ENCODE measurements at regions not wholly inside any gene's neighbourhood (a gene's known extent, or its start where the extent isn't known, plus 50 kb on each side); places are given as distances from the start of the nearest gene placed in this dataset.
A peak's percentile ranks its signal among the peaks of the same experiment; 100 is the strongest.

DNA sequence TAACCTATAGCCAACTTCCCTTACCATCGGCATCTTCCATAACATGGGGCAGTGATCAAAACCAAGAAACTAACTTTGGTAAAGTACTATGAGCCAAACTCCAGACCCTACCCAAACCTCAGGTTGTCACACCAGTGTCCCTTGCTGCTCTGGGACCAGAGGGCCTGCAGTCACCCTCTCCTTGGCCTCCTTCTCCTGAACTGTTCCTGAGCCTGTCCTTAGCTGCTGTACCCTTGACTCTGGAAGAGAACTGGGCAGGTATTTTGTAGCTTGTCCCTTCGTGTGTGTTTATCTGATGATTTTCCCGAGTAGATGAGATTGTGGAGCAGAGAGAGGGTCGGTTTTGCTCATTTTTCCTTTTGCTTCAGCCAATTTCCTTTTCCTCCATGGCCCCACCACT lies 240.4 kb downstream of the SYK start:
- TF ChIP-seq POLR2AphosphoS5 (IDR thresholded peaks at IDR 0.05), result no peak
- TF ChIP-seq, protein P1, sequence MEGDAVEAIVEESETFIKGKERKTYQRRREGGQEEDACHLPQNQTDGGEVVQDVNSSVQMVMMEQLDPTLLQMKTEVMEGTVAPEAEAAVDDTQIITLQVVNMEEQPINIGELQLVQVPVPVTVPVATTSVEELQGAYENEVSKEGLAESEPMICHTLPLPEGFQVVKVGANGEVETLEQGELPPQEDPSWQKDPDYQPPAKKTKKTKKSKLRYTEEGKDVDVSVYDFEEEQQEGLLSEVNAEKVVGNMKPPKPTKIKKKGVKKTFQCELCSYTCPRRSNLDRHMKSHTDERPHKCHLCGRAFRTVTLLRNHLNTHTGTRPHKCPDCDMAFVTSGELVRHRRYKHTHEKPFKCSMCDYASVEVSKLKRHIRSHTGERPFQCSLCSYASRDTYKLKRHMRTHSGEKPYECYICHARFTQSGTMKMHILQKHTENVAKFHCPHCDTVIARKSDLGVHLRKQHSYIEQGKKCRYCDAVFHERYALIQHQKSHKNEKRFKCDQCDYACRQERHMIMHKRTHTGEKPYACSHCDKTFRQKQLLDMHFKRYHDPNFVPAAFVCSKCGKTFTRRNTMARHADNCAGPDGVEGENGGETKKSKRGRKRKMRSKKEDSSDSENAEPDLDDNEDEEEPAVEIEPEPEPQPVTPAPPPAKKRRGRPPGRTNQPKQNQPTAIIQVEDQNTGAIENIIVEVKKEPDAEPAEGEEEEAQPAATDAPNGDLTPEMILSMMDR (IDR thresholded peaks at IDR 0.05), result no peak
- TF ChIP-seq POLR2A (IDR thresholded peaks at IDR 0.05), result no peak
- no peak for TF ChIP-seq EP300 (IDR thresholded peaks at IDR 0.05)
- Histone ChIP-seq H3K27me3 (no peaks in the 10 kb centered on the region), H3K9me3 (no peaks in the 10 kb centered on the region), H3K4me3 (no peak overlapping the region), H3K36me3 (no peaks in the 10 kb centered on the region), H3K4me1 (peaks cover 27% of the 10 kb centered on the region), H3K27ac (no peak overlapping the region)
- DNase-seq (ENCODE audit: low spot score in 2 of 2), result no peak
- 94% methylated on average over 4 of the region's 4 CpGs for WGBS

DNA sequence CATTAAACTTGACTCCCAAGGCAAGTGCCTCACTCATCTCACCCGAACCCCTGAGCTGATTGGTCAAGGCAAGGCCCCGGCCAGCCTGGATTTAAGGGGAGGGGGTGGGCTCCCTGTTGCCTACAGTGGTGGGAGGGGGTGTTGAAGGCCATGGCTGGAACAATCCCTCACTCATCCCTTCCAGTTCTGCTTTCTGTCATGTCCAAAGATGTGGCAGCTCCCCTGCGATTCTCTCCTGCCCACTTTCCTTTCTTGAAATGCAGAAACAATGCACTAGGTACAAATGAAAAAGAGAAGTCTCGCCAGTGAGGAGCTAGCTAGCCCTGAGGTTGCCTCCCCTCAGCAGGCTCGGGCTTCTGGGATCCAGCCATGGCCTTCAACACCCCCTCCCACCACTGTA lies 240.9 kb downstream of the SYK start:
- Histone ChIP-seq H3K27me3 (no peaks in the 10 kb centered on the region), H3K27ac (peak overlapping the region; percentile 87), H3K4me3 (no peak overlapping the region), H3K9me3 (no peaks in the 10 kb centered on the region), H3K4me1 (peaks cover 21% of the 10 kb centered on the region), H3K36me3 (no peaks in the 10 kb centered on the region)
- TF ChIP-seq POLR2AphosphoS5 (IDR thresholded peaks at IDR 0.05) (no peak), POLR2A (IDR thresholded peaks at IDR 0.05) (no peak), EP300 (IDR thresholded peaks at IDR 0.05) (no peak)
- TF ChIP-seq, protein P1 (IDR thresholded peaks at IDR 0.05), result no peak
- DNase-seq (ENCODE audit: low spot score in 2 of 2), result no peak
- 90% methylated on average over 5 of the region's 5 CpGs for WGBS

DNA sequence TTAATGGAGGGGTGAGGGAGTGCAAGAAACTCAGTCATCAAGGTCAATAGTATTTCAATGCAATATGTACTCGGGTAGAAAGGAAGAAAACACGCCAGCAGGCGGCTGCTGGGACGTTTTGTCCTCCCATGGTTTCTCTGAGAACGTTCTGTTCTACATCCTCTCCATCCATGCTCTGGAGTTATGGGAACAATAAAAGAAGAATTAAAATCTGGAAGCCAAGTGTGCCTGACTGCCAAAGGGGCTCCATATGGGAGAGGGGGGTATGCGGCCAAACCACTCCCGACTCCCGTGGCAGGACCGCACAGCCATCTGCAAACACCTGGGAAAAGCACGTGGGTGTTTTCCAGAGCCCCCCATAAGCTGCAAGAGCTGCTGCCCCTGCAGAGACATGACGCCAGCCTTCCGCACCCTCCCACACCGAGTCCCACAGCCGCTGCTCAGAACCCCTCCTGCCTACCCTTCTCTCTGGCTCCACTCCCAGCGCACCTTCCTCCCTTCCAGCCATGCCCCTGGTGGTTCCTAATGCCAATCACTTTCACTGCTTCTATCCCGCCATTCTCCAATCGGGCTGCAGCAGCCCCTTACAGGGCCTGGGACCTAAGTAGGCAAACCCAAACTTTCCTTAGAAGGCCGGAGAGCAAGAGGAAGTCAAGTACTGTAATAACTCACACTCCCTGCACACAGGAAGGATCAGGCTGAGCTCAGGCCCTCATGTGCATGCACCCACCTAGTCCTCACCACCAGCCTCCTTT lies 241.6 kb downstream of the SYK start:
- Histone ChIP-seq H3K36me3 (no peaks in the 10 kb centered on the region), H3K4me1 (peaks cover 15% of the 10 kb centered on the region), H3K27ac (peak overlapping the region; percentile 87), H3K4me3 (no peak overlapping the region), H3K9me3 (no peaks in the 10 kb centered on the region), H3K27me3 (no peaks in the 10 kb centered on the region)
- 61% methylated on average over 18 of the region's 18 CpGs for WGBS
- peak in 1 of 2 donors; percentile 73 for DNase-seq (ENCODE audit: low spot score in 2 of 2)
- TF ChIP-seq EP300 (IDR thresholded peaks at IDR 0.05), result no peak
- TF ChIP-seq POLR2A (IDR thresholded peaks at IDR 0.05), result no peak
- TF ChIP-seq, protein P1 (IDR thresholded peaks at IDR 0.05), result peak in 1 of 2 donors; percentile 24
- TF ChIP-seq POLR2AphosphoS5 (IDR thresholded peaks at IDR 0.05), result peak in 2 of 3 donors; percentile 8 to 91

DNA sequence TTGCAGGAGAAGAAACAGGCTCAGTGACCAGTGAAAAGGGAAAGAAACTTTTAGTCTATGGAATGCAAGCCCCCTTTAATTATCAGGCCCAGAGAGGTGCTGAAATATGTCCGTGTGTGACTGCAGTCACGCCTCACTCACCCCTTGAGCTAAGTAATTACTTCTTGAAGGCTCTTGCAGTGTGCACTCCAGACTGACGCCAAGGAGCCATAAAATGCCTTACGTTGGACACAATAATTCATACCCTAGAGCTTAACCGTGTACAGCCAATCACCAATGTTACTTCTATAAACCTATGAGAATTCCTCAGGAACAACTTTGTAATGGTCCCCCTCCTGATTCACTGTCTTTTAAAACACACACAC lies 242.2 kb downstream of the SYK start:
- H3K36me3 ChIP-seq, result no peaks in the 10 kb centered on the region
- no peaks in the 10 kb centered on the region for H3K27me3 ChIP-seq
- no peaks in the 10 kb centered on the region for H3K9me3 ChIP-seq
- no peak for DNase-seq (ENCODE audit: low spot score in 2 of 2)
- WGBS, result 88% methylated on average over 5 of the region's 5 CpGs
- peak overlapping the region; percentile 87 for H3K27ac ChIP-seq
- no peak overlapping the region for H3K4me3 ChIP-seq
- TF ChIP-seq, protein P1 (IDR thresholded peaks at IDR 0.05), result no peak
- TF ChIP-seq POLR2A (IDR thresholded peaks at IDR 0.05) (no peak), POLR2AphosphoS5 (IDR thresholded peaks at IDR 0.05) (no peak), EP300 (IDR thresholded peaks at IDR 0.05) (no peak)
- peaks cover 12% of the 10 kb centered on the region for H3K4me1 ChIP-seq

DNA sequence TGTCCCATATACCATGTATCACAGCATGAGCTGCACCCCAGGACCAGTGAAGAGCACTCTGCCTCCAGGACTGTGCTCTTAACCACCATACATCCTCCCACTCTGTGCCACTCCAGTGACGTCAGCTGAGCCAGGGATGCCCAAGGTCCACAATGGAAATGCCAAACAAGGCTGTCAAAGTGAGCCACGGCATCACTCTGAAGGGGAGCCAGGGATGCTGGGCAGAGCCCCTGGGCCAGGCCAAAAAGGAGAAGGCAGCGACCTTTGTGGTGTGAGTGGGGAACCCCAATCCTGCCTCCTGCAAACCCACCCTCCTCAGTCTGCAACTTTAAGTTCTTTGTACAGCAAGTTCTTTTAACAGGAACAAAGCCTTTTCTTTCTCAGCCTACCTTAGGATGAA lies 242.7 kb downstream of the SYK start:
- H3K4me3 ChIP-seq, result no peak overlapping the region
- WGBS, result 93% methylated on average over 2 of the region's 3 CpGs
- H3K9me3 ChIP-seq, result no peaks in the 10 kb centered on the region
- H3K36me3 ChIP-seq, result no peaks in the 10 kb centered on the region
- peaks cover 9% of the 10 kb centered on the region for H3K4me1 ChIP-seq
- H3K27ac ChIP-seq, result no peak overlapping the region
- no peaks in the 10 kb centered on the region for H3K27me3 ChIP-seq
- DNase-seq (ENCODE audit: low spot score in 2 of 2), result peak in 1 of 2 donors; percentile 32
- no peak for TF ChIP-seq POLR2AphosphoS5 (IDR thresholded peaks at IDR 0.05)
- TF ChIP-seq EP300 (IDR thresholded peaks at IDR 0.05), result no peak
- TF ChIP-seq, protein P1 (IDR thresholded peaks at IDR 0.05), result no peak
- no peak for TF ChIP-seq POLR2A (IDR thresholded peaks at IDR 0.05)
